ENCODE measurements at regions not wholly inside any gene's neighbourhood (a gene's known extent, or its start where the extent isn't known, plus 50 kb on each side); places are given as distances from the start of the nearest gene placed in this dataset.

- H3K27ac Mint-ChIP-seq (ENCODE audit: unreplicated experiment) = no peak overlapping the region
- no peaks in the 10 kb centered on the region for H3K36me3 Mint-ChIP-seq (ENCODE audit: insufficient read depth, unreplicated experiment)
- intact Hi-C loops (cut with micrococcal nuclease; ENCODE audit: unreplicated experiment) = no loop called here
- H3K4me3 Mint-ChIP-seq (ENCODE audit: low read depth, unreplicated experiment) = no peak overlapping the region
- no peaks in the 10 kb centered on the region for H3K4me1 Mint-ChIP-seq (ENCODE audit: low read depth, unreplicated experiment)
- no peaks in the 10 kb centered on the region for H3K9me3 Mint-ChIP-seq (ENCODE audit: low read depth, unreplicated experiment)
- no peaks in the 10 kb centered on the region for H3K27me3 Mint-ChIP-seq (ENCODE audit: unreplicated experiment)
- no peak for DNase-seq
- BruUV-seq (replicated peaks) = no TSS peak
- CTCF ChIA-PET = no interaction called here
- no peak for TF ChIP-seq CTCF (IDR thresholded peaks at IDR 0.05; ENCODE audit: unreplicated experiment)
These were observed 1009.5 kb upstream of the TMEM132C start for GRCh38 chr12:127257366-127257935.

- no peaks in the 10 kb centered on the region for H3K4me1 Mint-ChIP-seq (ENCODE audit: low read depth, unreplicated experiment)
- H3K9me3 Mint-ChIP-seq (ENCODE audit: low read depth, unreplicated experiment) = peaks cover 9% of the 10 kb centered on the region
- H3K27me3 Mint-ChIP-seq (ENCODE audit: unreplicated experiment) = no peaks in the 10 kb centered on the region
- TF ChIP-seq CTCF (IDR thresholded peaks at IDR 0.05; ENCODE audit: unreplicated experiment) = no peak
- H3K27ac Mint-ChIP-seq (ENCODE audit: unreplicated experiment) = no peak overlapping the region
- no TSS peak for BruUV-seq (replicated peaks)
- intact Hi-C loops (cut with micrococcal nuclease; ENCODE audit: unreplicated experiment) = no loop called here
- no peak for DNase-seq
- no peak overlapping the region for H3K4me3 Mint-ChIP-seq (ENCODE audit: low read depth, unreplicated experiment)
- no peaks in the 10 kb centered on the region for H3K36me3 Mint-ChIP-seq (ENCODE audit: insufficient read depth, unreplicated experiment)
- CTCF ChIA-PET = no interaction called here
These were observed 1006.4 kb upstream of the TMEM132C start for GRCh38 chr12:127260531-127260930.

GRCh38 chr12:127260999-127261398, 1006.0 kb upstream of the TMEM132C start:
- Mint-ChIP-seq H3K4me3 (ENCODE audit: low read depth, unreplicated experiment) (no peak overlapping the region), H3K9me3 (ENCODE audit: low read depth, unreplicated experiment) (peaks cover 9% of the 10 kb centered on the region), H3K4me1 (ENCODE audit: low read depth, unreplicated experiment) (no peaks in the 10 kb centered on the region), H3K27me3 (ENCODE audit: unreplicated experiment) (no peaks in the 10 kb centered on the region), H3K36me3 (ENCODE audit: insufficient read depth, unreplicated experiment) (no peaks in the 10 kb centered on the region), H3K27ac (ENCODE audit: unreplicated experiment) (no peak overlapping the region)
- BruUV-seq (replicated peaks) = no TSS peak
- intact Hi-C loops (cut with micrococcal nuclease; ENCODE audit: unreplicated experiment) = no loop called here
- DNase-seq = no peak
- TF ChIP-seq CTCF (IDR thresholded peaks at IDR 0.05; ENCODE audit: unreplicated experiment) = no peak
- CTCF ChIA-PET = no interaction called here

- Mint-ChIP-seq H3K27ac (ENCODE audit: unreplicated experiment) (no peak overlapping the region), H3K9me3 (ENCODE audit: low read depth, unreplicated experiment) (peaks cover 22% of the 10 kb centered on the region), H3K4me3 (ENCODE audit: low read depth, unreplicated experiment) (no peak overlapping the region), H3K27me3 (ENCODE audit: unreplicated experiment) (no peaks in the 10 kb centered on the region), H3K36me3 (ENCODE audit: insufficient read depth, unreplicated experiment) (no peaks in the 10 kb centered on the region), H3K4me1 (ENCODE audit: low read depth, unreplicated experiment) (no peaks in the 10 kb centered on the region)
- TF ChIP-seq CTCF (IDR thresholded peaks at IDR 0.05; ENCODE audit: unreplicated experiment) = no peak
- DNase-seq = no peak
- CTCF ChIA-PET = interaction anchor here (0.6 kb wide), 1 partner anchor 116 kb away, joined by 3 read pairs; no protein-coding TSS in a partner anchor
- intact Hi-C loops (cut with micrococcal nuclease; ENCODE audit: unreplicated experiment) = no loop called here
- BruUV-seq (replicated peaks) = no TSS peak
These were observed 1004.4 kb upstream of the TMEM132C start for GRCh38 chr12:127262615-127263014.
